ENCODE measurements at regions not wholly inside any gene's neighbourhood (a gene's known extent, or its start where the extent isn't known, plus 50 kb on each side); places are given as distances from the start of the nearest gene placed in this dataset.

DNA sequence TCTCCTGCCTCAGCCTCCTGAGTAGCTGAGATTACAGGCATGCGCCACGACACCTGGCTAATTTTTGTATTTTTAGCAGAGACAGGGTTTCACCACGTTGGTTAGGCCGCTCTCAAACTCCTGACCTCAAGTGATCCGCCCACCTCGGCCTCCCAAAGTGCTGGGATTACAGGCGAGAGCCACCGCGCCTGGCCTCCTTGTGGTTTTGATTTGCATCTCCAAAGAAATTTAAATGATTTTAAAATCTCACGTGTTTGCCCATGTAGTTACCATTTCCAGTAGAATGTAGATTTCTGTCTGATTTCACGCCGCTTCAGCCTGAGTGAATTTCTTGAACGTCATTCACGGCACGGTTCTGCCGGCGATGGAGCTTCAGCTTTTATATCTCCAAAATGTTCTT lies 55.8 kb downstream of the IGF2 start:
- no peak for DNase-seq (ENCODE audit: low spot score)

- peak; percentile 61 for DNase-seq (ENCODE audit: low spot score)
Measured at GRCh38 chr11:2077061-2077802, 62.0 kb downstream of the IGF2 start.

GRCh38 chr11:2076441-2076840 lies 62.7 kb downstream of the IGF2 start:
- DNase-seq (ENCODE audit: low spot score) = no peak

GRCh38 chr11:2074266-2074825 lies 64.8 kb downstream of the IGF2 start:
- no peak for DNase-seq (ENCODE audit: low spot score)

- no peak for DNase-seq (ENCODE audit: low spot score)
Measured at GRCh38 chr11:2072551-2073261, 66.5 kb downstream of the IGF2 start.

DNA sequence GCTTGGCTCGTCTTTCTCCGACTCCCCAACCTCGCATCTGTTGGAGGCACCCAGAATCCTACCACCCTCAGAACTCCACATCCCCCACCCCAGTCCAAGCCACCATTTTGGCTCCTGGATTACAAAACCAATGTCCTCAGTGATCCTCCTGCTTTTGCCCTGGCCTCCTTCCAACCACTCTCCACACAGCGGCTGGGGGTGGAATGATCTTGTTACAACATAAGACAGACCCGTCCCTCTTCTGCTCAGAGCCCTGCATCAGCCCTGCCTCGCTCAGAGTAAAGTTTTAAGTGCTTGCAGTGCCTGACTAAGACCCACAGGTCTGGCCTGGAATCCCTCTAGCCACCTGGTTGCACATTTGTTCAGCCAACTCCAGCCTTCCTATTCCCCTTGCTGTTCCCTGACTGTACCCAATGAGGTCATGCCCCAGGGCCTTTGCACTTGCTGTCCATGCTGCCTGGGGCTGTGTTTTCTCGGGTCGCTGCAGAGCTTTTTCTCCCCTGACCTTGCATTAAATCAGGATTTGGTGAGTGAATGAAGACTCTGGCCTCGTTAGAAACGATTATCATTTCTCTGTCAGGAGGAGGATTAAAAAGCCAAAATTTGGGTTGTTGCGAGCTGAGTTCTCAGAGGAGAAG lies 67.3 kb downstream of the IGF2 start:
- DNase-seq (ENCODE audit: low spot score) = no peak

All from SW480 (cell line).